GM12865 (cell line): ENCODE measurements at regions not wholly inside any gene's neighbourhood (a gene's known extent, or its start where the extent isn't known, plus 50 kb on each side); places are given as distances from the start of the nearest gene placed in this dataset.

Source experiments
- DNase-seq: peaks from one replicate; pipeline ENCODE4 v3.0.0; 2010; ENCODE audit warnings: low read depth
- H3K4me3 ChIP-seq: 2 replicates; pipeline ENCODE4 v1.5.1; 2011; ENCODE audit warnings: mild to moderate bottlenecking, low read depth, low read length, control low read depth
- TF ChIP-seq, protein P1 (sequence below): IDR thresholded peaks from 2 replicates; pipeline ENCODE4 v1.5.1; 2011; ENCODE audit warnings: low read length, control low read depth, low read depth, inconsistent platforms; ENCODE audit not compliant: insufficient read depth; ENCODE audit errors: missing control alignments

DNA sequence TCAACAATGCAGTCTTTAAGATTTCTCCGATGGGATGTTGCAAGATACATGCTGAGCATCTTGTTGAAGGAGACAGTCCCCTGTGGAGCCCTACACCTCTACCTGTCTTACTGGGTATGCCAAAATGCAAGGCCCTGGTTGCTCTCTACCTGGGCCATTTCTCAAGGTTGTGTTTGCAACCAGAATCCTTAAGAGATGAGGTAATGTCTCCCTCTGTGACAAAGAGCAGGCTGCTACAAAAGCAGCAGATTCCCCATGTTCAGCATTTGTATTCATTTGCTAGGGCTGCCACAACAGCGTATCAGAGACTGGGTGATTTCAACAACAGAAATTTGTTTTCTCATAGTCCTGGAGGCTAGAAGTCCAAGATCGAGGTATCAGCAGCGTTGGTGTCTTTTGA, 138.4 kb upstream of the RPS23 start:
- TF ChIP-seq, protein P1, sequence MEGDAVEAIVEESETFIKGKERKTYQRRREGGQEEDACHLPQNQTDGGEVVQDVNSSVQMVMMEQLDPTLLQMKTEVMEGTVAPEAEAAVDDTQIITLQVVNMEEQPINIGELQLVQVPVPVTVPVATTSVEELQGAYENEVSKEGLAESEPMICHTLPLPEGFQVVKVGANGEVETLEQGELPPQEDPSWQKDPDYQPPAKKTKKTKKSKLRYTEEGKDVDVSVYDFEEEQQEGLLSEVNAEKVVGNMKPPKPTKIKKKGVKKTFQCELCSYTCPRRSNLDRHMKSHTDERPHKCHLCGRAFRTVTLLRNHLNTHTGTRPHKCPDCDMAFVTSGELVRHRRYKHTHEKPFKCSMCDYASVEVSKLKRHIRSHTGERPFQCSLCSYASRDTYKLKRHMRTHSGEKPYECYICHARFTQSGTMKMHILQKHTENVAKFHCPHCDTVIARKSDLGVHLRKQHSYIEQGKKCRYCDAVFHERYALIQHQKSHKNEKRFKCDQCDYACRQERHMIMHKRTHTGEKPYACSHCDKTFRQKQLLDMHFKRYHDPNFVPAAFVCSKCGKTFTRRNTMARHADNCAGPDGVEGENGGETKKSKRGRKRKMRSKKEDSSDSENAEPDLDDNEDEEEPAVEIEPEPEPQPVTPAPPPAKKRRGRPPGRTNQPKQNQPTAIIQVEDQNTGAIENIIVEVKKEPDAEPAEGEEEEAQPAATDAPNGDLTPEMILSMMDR = no peak
- H3K4me3 ChIP-seq = no peak overlapping the region
- no peak for DNase-seq

DNA sequence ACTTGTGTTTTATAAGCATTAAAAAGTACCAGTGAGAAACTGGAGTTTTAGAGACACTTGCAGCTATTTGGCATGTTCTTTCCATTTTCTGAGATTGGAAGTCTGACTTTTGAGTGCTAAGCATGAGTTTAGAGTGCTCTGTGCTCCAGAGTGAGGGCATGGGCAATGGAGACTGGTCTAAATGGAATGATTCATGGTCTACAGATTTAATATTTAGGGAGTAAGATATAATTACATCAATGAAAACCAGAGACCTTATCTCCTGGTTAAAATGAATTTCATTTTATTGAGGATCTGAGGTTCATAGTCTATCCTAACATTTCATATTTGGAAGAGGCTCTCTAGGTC, 135.9 kb upstream of the RPS23 start:
- no peak for DNase-seq
- TF ChIP-seq, protein P1 = no peak
- H3K4me3 ChIP-seq = no peak overlapping the region

DNA sequence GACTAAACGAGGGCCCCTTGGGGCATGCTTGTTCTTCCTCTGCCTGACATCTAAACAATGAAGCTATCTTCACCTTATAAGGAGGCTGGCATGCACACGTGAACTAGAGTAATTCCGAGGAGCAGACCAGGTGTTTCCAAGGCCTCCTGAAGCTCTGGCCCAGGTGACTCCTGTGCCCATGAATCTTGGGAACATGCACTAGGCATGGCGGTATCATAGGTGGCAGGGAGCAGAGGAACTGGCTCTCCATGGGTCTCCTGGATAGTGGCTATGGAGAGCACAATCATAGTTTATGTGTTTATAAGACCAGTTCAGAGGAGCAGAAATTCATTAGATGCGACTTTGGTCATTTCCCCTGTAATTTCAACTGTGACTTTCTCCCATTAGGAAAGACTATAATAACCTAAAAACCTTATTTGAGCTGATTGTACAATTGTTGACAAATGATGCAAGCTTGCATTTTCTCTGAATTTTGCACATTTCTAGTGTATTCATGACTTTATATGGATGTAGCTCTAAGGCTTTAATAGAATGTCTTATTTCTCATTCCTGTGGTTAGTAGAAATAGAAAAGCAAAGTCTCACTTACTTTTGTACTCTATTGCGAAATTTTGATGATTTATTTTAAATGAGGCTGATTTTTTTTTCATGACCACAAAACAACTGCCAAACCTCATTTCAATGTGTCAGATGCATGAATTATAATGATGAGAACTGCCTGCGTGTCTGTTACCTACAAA, 135.3 kb upstream of the RPS23 start:
- no peak for DNase-seq
- no peak overlapping the region for H3K4me3 ChIP-seq
- TF ChIP-seq, protein P1 = no peak

GRCh38 chr5:82408033-82408432, 129.9 kb upstream of the RPS23 start:
- no peak for DNase-seq
- TF ChIP-seq, protein P1 = no peak
- no peak overlapping the region for H3K4me3 ChIP-seq

DNA sequence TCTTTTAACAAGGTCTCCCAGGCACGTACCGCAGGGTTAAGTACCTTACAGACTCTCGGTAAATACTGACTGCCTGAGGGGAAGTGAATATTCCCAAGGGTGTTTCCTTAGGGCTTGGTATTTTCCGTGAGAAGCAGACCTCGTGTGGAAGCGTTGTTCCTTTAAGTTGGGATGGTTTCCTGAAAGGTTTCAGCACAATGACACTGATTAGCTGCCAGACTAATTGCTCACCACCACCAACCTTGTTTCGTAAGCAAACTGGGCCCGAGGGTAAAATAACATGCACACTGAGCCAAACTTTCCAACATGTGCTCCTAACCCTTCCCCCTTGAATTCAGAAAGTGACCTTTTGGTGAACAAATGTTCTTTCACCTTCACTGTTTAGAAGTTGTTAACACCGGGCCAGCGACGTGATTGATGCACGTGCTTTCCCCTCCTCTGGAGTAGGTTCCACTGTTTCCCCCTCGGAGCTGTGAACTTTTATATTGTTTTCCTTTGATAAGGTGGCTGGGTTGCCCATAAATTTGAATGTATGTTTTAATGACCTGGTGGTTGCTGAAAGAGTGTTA, 128.1 kb upstream of the RPS23 start:
- TF ChIP-seq, protein P1 = no peak
- no peak overlapping the region for H3K4me3 ChIP-seq
- DNase-seq = no peak

DNA sequence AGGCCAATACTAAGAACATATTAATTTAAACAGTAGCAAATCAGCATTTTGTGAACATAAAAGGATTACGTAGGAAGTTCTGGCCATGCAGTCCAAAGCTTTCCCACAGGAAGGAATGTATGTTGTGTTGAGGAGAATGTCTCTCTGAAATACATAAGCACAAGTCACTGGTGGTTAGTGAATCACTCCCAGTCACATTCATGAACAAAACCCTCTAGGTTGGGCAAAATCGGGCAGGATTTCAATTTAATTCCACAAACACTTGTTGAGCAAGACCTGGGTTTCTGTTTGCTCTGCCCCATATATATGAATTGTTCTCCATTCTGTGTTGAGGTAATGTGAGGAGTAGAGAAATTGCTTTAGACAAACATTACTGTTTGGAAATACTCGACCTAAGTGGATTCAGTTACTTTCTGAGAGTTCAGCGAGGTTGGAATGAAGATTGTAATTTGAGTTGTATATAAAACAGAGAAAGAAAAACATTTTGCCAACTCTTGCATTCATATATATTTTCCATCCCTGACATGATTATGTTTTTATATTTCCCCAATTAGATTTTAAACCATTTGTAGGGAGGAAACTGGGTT, 127.6 kb upstream of the RPS23 start:
- DNase-seq = no peak
- TF ChIP-seq, protein P1 = no peak
- H3K4me3 ChIP-seq = no peak overlapping the region

GRCh38 chr5:82405161-82405560, 127.0 kb upstream of the RPS23 start:
- TF ChIP-seq, protein P1 = no peak
- H3K4me3 ChIP-seq = no peak overlapping the region
- DNase-seq = no peak
